BE2C (cell line): ENCODE measurements at regions not wholly inside any gene's neighbourhood (a gene's known extent, or its start where the extent isn't known, plus 50 kb on each side); places are given as distances from the start of the nearest gene placed in this dataset.
A peak's percentile ranks its signal among the peaks of the same experiment; 100 is the strongest.

ENCODE experiments used
- DNase-seq: peaks from one replicate; pipeline ENCODE4 v3.0.0-alpha.2; 2020
- H3K27me3 ChIP-seq: fragments of 250-450 bp; sonication (Bioruptor Pico); 2 replicates; pipeline ENCODE4 v1.5.1; 2020; ENCODE audit warnings: mild to moderate bottlenecking
- H3K36me3 ChIP-seq: fragments of 250-450 bp; sonication (Bioruptor Pico); 2 replicates; pipeline ENCODE4 v1.5.1; 2020; ENCODE audit warnings: mild to moderate bottlenecking
- H3K4me1 ChIP-seq: fragments of 250-450 bp; sonication (Bioruptor Pico); 2 replicates; pipeline ENCODE4 v1.5.1; 2020
- H3K4me3 ChIP-seq: 2 replicates; pipeline ENCODE4 v1.5.1; 2011; ENCODE audit warnings: low read depth, low read length
- H3K9me3 ChIP-seq: fragments of 250-450 bp; sonication (Bioruptor Pico); 2 replicates; pipeline ENCODE4 v1.5.1; 2020
- TF ChIP-seq, protein P1 (sequence below): IDR thresholded peaks from 2 replicates; pipeline ENCODE4 v1.5.1; 2012; ENCODE audit warnings: mild to moderate bottlenecking, low read depth, low read length

GRCh38 chr3:107213044-107213669, 164.1 kb upstream of the CCDC54 start:
- TF ChIP-seq, protein P1, sequence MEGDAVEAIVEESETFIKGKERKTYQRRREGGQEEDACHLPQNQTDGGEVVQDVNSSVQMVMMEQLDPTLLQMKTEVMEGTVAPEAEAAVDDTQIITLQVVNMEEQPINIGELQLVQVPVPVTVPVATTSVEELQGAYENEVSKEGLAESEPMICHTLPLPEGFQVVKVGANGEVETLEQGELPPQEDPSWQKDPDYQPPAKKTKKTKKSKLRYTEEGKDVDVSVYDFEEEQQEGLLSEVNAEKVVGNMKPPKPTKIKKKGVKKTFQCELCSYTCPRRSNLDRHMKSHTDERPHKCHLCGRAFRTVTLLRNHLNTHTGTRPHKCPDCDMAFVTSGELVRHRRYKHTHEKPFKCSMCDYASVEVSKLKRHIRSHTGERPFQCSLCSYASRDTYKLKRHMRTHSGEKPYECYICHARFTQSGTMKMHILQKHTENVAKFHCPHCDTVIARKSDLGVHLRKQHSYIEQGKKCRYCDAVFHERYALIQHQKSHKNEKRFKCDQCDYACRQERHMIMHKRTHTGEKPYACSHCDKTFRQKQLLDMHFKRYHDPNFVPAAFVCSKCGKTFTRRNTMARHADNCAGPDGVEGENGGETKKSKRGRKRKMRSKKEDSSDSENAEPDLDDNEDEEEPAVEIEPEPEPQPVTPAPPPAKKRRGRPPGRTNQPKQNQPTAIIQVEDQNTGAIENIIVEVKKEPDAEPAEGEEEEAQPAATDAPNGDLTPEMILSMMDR = no peak
- peaks cover 12% of the 10 kb centered on the region for H3K4me1 ChIP-seq

DNA sequence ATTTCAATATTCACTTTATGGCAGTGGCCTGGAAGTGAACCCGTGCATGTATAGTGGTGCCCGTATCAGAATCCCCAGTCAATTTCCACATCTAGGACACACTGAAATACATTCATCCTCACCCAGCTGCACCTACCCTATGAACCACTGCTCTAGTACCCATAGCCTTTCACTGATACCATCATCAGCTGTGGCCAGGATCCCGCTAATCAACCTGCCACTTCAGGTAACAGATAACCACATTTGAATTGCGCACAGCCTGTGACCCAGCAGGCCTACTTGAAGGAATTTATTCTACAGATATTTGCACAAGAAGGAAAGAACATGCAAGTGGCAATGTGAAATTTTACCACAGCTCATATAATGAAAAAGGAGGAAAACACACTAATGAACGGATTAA, 161.0 kb upstream of the CCDC54 start:
- Histone ChIP-seq H3K9me3 (no peaks in the 10 kb centered on the region), H3K27me3 (no peaks in the 10 kb centered on the region), H3K4me1 (peaks cover 5% of the 10 kb centered on the region), H3K4me3 (no peak overlapping the region), H3K36me3 (no peaks in the 10 kb centered on the region)
- TF ChIP-seq, protein P1 = no peak
- no peak for DNase-seq

More at GRCh38 chr3:107213044-107213669, 164.1 kb upstream of the CCDC54 start:
- no peaks in the 10 kb centered on the region for H3K9me3 ChIP-seq
- DNase-seq = no peak
- no peak overlapping the region for H3K4me3 ChIP-seq
- H3K27me3 ChIP-seq = no peaks in the 10 kb centered on the region
- H3K36me3 ChIP-seq = no peaks in the 10 kb centered on the region

GRCh38 chr3:107216711-107217110, 160.5 kb upstream of the CCDC54 start:
- no peak overlapping the region for H3K4me3 ChIP-seq

GRCh38 chr3:107217172-107217571, 160.1 kb upstream of the CCDC54 start:
- Histone ChIP-seq H3K9me3 (no peaks in the 10 kb centered on the region), H3K36me3 (no peaks in the 10 kb centered on the region), H3K4me1 (peaks cover 5% of the 10 kb centered on the region), H3K27me3 (no peaks in the 10 kb centered on the region), H3K4me3 (no peak overlapping the region)
- TF ChIP-seq, protein P1 = no peak
- peak; percentile 44 for DNase-seq

More at GRCh38 chr3:107216711-107217110, 160.5 kb upstream of the CCDC54 start:
- Histone ChIP-seq H3K27me3 (no peaks in the 10 kb centered on the region), H3K4me1 (peaks cover 5% of the 10 kb centered on the region), H3K36me3 (no peaks in the 10 kb centered on the region), H3K9me3 (no peaks in the 10 kb centered on the region)
- no peak for DNase-seq
- TF ChIP-seq, protein P1 = no peak

DNA sequence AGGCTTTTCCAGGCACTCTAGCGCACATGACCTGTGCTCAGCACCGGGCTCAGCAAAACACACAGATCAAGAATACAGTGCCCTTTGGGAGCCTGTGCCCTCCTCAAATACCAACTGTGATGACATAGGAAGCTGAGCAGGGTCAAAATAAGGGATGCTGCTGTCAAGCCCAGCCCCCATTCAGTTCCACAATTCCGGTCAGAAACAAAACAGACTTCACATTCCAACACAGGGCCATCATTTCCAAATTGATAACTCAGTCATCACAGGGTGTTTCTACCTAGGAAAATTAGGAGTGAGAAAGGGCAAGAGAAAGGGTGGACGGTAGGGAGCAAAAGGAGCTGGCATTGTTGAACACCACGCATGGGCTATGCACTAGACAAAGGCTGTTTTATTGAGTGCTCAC, 158.4 kb upstream of the CCDC54 start:
- no peak for DNase-seq
- Histone ChIP-seq H3K27me3 (no peaks in the 10 kb centered on the region), H3K4me3 (no peak overlapping the region), H3K4me1 (peaks cover 5% of the 10 kb centered on the region), H3K36me3 (no peaks in the 10 kb centered on the region), H3K9me3 (no peaks in the 10 kb centered on the region)
- TF ChIP-seq, protein P1 = no peak

- DNase-seq = no peak
Measured at GRCh38 chr3:107220538-107220937, 156.7 kb upstream of the CCDC54 start.

More at GRCh38 chr3:107220538-107220937, 156.7 kb upstream of the CCDC54 start:
- TF ChIP-seq, protein P1 = no peak
- no peak overlapping the region for H3K4me3 ChIP-seq
- no peaks in the 10 kb centered on the region for H3K9me3 ChIP-seq
- peaks cover 5% of the 10 kb centered on the region for H3K4me1 ChIP-seq
- H3K27me3 ChIP-seq = no peaks in the 10 kb centered on the region
- H3K36me3 ChIP-seq = no peaks in the 10 kb centered on the region
